H1 (cell line): ENCODE measurements at regions not wholly inside any gene's neighbourhood (a gene's known extent, or its start where the extent isn't known, plus 50 kb on each side); places are given as distances from the start of the nearest gene placed in this dataset.
"Not testable (repeated sequence)": the region's sequence is repeated elsewhere in the genome, so short reads cannot be mapped to it uniquely, and the experiment has no call there.

Source experiments
- CTCF ChIA-PET: fragments of 300-600 bp; sonication (Branson Sonifier 250); formaldehyde crosslinking; loops from one replicate; lab custom pipeline; 2021; ENCODE audit not compliant: partially characterized antibody; lab: Charles Lee
- POLR2A ChIA-PET: fragments of 300-600 bp; sonication (Branson Sonifier 250); formaldehyde crosslinking; loops from one replicate; lab custom pipeline; 2021; ENCODE audit warnings: inconsistent platforms; ENCODE audit not compliant: partially characterized antibody; lab: Charles Lee
- DNase-seq, 2 experiments: peaks; one replicate each; pipeline versions ENCODE4 v3.0.0 to v3.0.0-alpha.2; 2010 to 2022; ENCODE audit warnings: low spot score in 2 of 2, low read depth in 1 of 2, mixed read lengths in 1 of 2
- FAIRE-seq: peaks from 2 replicates; lab custom pipeline; 2011; peaks lifted over from hg19 to GRCh38; lab: Jason Lieb, UNC
- H2AFZ ChIP-seq: 2 replicates; pipeline ENCODE4 v1.8.1; 2012; ENCODE audit warnings: low read length, inconsistent platforms
- H2AK5ac ChIP-seq: 2 replicates; pipeline ENCODE4 v1.6.1; 2013; ENCODE audit warnings: low read depth, low read length
- H2BK120ac ChIP-seq: replicated peaks from 2 replicates; pipeline ENCODE3; 2013; ENCODE audit warnings: low read depth, low read length, inconsistent platforms
- H2BK12ac ChIP-seq: 2 replicates; pipeline ENCODE4 v1.6.1; 2013; ENCODE audit warnings: low read depth, low read length
- H2BK15ac ChIP-seq: 2 replicates; pipeline ENCODE4 v1.6.1; 2013; ENCODE audit warnings: low read length
- H2BK20ac ChIP-seq: 2 replicates; pipeline ENCODE4 v1.6.1; 2013; ENCODE audit warnings: low read length
- H2BK5ac ChIP-seq: 2 replicates; pipeline ENCODE4 v1.6.1; 2013; ENCODE audit warnings: low read depth, low read length
- H3K14ac ChIP-seq: 2 replicates; pipeline ENCODE4 v1.6.1; 2013; ENCODE audit warnings: inconsistent platforms; ENCODE audit not compliant: insufficient read length
- H3K18ac ChIP-seq: 2 replicates; pipeline ENCODE4 v1.6.1; 2013; ENCODE audit warnings: low read length; ENCODE audit errors: extremely low read depth
- H3K23ac ChIP-seq: 2 replicates; pipeline ENCODE4 v1.6.1; 2013; ENCODE audit warnings: inconsistent platforms; ENCODE audit not compliant: insufficient read length
- H3K23me2 ChIP-seq: 2 replicates; pipeline ENCODE4 v1.6.1; 2013; ENCODE audit warnings: low read depth, low read length
- H3K27ac ChIP-seq: 2 replicates; pipeline ENCODE4 v1.6.1; 2011; ENCODE audit warnings: low read depth, low read length, inconsistent platforms
- H3K27me3 ChIP-seq, 4 experiments: replicated peaks in 1 of 4; 1 replicate in 1 of 4; 2 replicates in 3 of 4; pipeline versions ENCODE4 v1.6.1 to v1.8.1; 2011 to 2013; ENCODE audit warnings: low read length in 3 of 4, mild to moderate bottlenecking in 3 of 4, inconsistent platforms in 2 of 4, mixed read lengths in 2 of 4, moderate library complexity in 1 of 4; ENCODE audit not compliant: control insufficient read depth in 3 of 4, insufficient read depth in 3 of 4; ENCODE audit errors: extremely low read depth in 1 of 4
- H3K36me3 ChIP-seq, 4 experiments: 2 replicates each; pipeline versions ENCODE4 v1.6.1 to v1.8.1; 2011 to 2013; ENCODE audit warnings: mild to moderate bottlenecking in 4 of 4, low read length in 3 of 4, moderate library complexity in 2 of 4, control low read depth in 1 of 4, inconsistent platforms in 1 of 4; ENCODE audit not compliant: insufficient read depth in 4 of 4, control insufficient read depth in 2 of 4
- H3K4ac ChIP-seq: replicated peaks from 2 replicates; pipeline ENCODE3; 2013; ENCODE audit warnings: low read length, low read depth, mixed read lengths, inconsistent platforms; ENCODE audit not compliant: insufficient read length
- H3K4me1 ChIP-seq, 4 experiments: replicated peaks in 1 of 4; 1 replicate in 1 of 4; 2 replicates in 3 of 4; pipeline versions ENCODE4 v1.6.1 to v1.8.1; 2011 to 2013; ENCODE audit warnings: low read length in 3 of 4, inconsistent platforms in 2 of 4, mixed read lengths in 1 of 4; ENCODE audit not compliant: insufficient read depth in 4 of 4, control insufficient read depth in 3 of 4
- H3K4me2 ChIP-seq, 2 experiments: 2 replicates each; pipeline versions ENCODE4 v1.6.1 to v1.8.1; 2011 to 2013; ENCODE audit warnings: low read depth in 2 of 2, low read length in 2 of 2, control low read depth in 1 of 2, inconsistent platforms in 1 of 2, mild to moderate bottlenecking in 1 of 2; ENCODE audit not compliant: insufficient read depth in 1 of 2
- H3K4me3 ChIP-seq, 4 experiments: fragments of 200-600, 300-600 bp in 1 of 4; sonication (generic), shearing (Covaris generic), sonication (Bioruptor Twin) in 1 of 4; 2 replicates each; pipeline versions ENCODE4 v1.5.1 to v1.8.1; 2011 to 2016; ENCODE audit warnings: low read length in 4 of 4, low read depth in 3 of 4, control low read depth in 2 of 4, inconsistent platforms in 2 of 4, mild to moderate bottlenecking in 2 of 4, mixed read lengths in 1 of 4, moderate library complexity in 1 of 4; ENCODE audit not compliant: insufficient read depth in 2 of 4; ENCODE audit errors: extremely low read depth in 1 of 4
- H3K56ac ChIP-seq: replicated peaks from 2 replicates; pipeline ENCODE3; 2013; ENCODE audit warnings: low read depth, mild to moderate bottlenecking, mixed read lengths, low read length, inconsistent platforms; ENCODE audit not compliant: insufficient read length
- H3K79me1 ChIP-seq: 2 replicates; pipeline ENCODE4 v1.6.1; 2013; ENCODE audit warnings: low read depth, low read length, control low read depth
- H3K79me2 ChIP-seq, 2 experiments: 2 replicates each; pipeline versions ENCODE4 v1.6.1 to v1.8.1; 2012 to 2013; ENCODE audit warnings: low read length in 2 of 2, mild to moderate bottlenecking in 2 of 2, inconsistent platforms in 1 of 2; ENCODE audit not compliant: insufficient read depth in 2 of 2, control insufficient read depth in 1 of 2
- H3K9ac ChIP-seq, 4 experiments: replicated peaks in 1 of 4; 1 replicate in 1 of 4; 2 replicates in 3 of 4; pipeline versions ENCODE4 v1.6.1 to v1.8.1; 2011 to 2013; ENCODE audit warnings: low read depth in 3 of 4, low read length in 3 of 4, control low read depth in 2 of 4, mild to moderate bottlenecking in 2 of 4, moderate library complexity in 2 of 4, inconsistent platforms in 1 of 4; ENCODE audit errors: extremely low read depth in 1 of 4
- H3K9me3 ChIP-seq, 2 experiments: 2 replicates each; pipeline versions ENCODE4 v1.6.1 to v1.8.1; 2012 to 2013; ENCODE audit warnings: mild to moderate bottlenecking in 2 of 2, moderate library complexity in 2 of 2, control low read depth in 1 of 2, inconsistent platforms in 1 of 2, low read depth in 1 of 2, low read length in 1 of 2, mixed read lengths in 1 of 2; ENCODE audit not compliant: insufficient read depth in 2 of 2
- H4K20me1 ChIP-seq, 2 experiments: replicated peaks in 1 of 2; 2 replicates each; pipeline versions ENCODE3 to v1.8.1; 2011 to 2013; ENCODE audit warnings: inconsistent platforms in 2 of 2, low read length in 2 of 2, mild to moderate bottlenecking in 1 of 2; ENCODE audit not compliant: insufficient read depth in 2 of 2, control insufficient read depth in 1 of 2
- H4K5ac ChIP-seq: 2 replicates; pipeline ENCODE4 v1.6.1; 2013; ENCODE audit warnings: low read length, low read depth, mixed read lengths, inconsistent platforms; ENCODE audit not compliant: insufficient read length
- H4K8ac ChIP-seq: 2 replicates; pipeline ENCODE4 v1.8.0; 2013; ENCODE audit warnings: mild to moderate bottlenecking, moderate library complexity, low read length, inconsistent platforms; ENCODE audit not compliant: insufficient read depth; ENCODE audit errors: extremely low read depth
- H4K91ac ChIP-seq: replicated peaks from 2 replicates; pipeline ENCODE3; 2013; ENCODE audit warnings: low read length, mixed read lengths, inconsistent platforms; ENCODE audit not compliant: insufficient read length
- WGBS, 2 experiments: shearing (Covaris generic) in 1 of 2; methylation state at CpG; one replicate each; pipeline versions ENCODE4 v1.1.6 to v1.1.7; 2013 to 2015; ENCODE audit warnings: low lambda C conversion rate in 2 of 2, mixed read lengths in 2 of 2, inconsistent platforms in 1 of 2, low coverage in 1 of 2, missing lambda C conversion rate in 1 of 2; ENCODE audit not compliant: insufficient replicate concordance in 2 of 2, insufficient coverage in 1 of 2, insufficient read length in 1 of 2; ENCODE audit errors: extremely low coverage in 1 of 2, missing lambda C conversion rate in 1 of 2; 5-methylcytosine and 5-hydroxymethylcytosine counted together

DNA sequence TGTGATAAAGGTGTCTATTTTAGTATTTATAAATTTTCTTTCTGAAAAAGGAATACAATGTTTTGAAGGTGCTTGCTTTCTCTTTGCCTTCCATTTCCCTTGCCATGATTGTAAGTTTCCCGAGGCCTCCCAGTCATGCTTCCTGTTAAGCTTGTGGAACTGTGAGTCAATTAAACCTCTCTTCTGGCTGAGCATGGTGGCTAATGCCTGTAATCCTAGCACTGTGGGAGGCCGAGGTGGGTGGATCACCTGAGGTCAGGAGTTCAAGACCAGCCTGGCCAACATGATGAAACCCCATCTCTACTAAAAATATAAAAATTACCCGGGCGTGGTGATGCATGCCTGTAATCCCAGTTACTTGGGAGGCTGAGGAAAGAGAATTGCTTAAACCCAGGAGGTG, 187.7 kb downstream of the C9orf152 start:
- 94% methylated on average over 4 of the region's 4 CpGs; no CpG with 5 or more reads in 1 of the 2 experiments for WGBS, 2 experiments
- H4K8ac ChIP-seq, H3K27ac ChIP-seq, H2BK12ac ChIP-seq, H2BK15ac ChIP-seq, H3K56ac ChIP-seq, FAIRE-seq, H2BK20ac ChIP-seq, H3K79me2 ChIP-seq, H3K9me3 ChIP-seq, H2AK5ac ChIP-seq, H3K23ac ChIP-seq, H3K9ac ChIP-seq, H3K27me3 ChIP-seq, H3K14ac ChIP-seq, POLR2A ChIA-PET, H3K36me3 ChIP-seq, H3K23me2 ChIP-seq, H4K5ac ChIP-seq, H2BK5ac ChIP-seq, H2AFZ ChIP-seq, DNase-seq, H3K4me2 ChIP-seq, H3K4me3 ChIP-seq, H2BK120ac ChIP-seq, H4K20me1 ChIP-seq, H3K79me1 ChIP-seq, H3K4me1 ChIP-seq, H3K4ac ChIP-seq, H3K18ac ChIP-seq, H4K91ac ChIP-seq: not testable (repeated sequence)
- CTCF ChIA-PET, result interaction anchor here (1.2 to 1.9 kb wide), 2 partner anchors 14 to 202 kb away, joined by 3 to 4 read pairs; no protein-coding TSS in a partner anchor
